Embryonic facial prominence (tissue), 1 donor: ENCODE measurements at regions not wholly inside any gene's neighbourhood (a gene's known extent, or its start where the extent isn't known, plus 50 kb on each side); places are given as distances from the start of the nearest gene placed in this dataset.
"Not testable (repeated sequence)": the region's sequence is repeated elsewhere in the genome, so short reads cannot be mapped to it uniquely, and the experiment has no call there.

Source experiments
- DNase-seq: peaks from one replicate; pipeline ENCODE4 v3.0.0-alpha.2; 2016; ENCODE audit errors: extremely low spot score

GRCh38 chr10:9828110-9828509 is 1189.6 kb upstream of the CELF2 start:
- no peak for DNase-seq

- no peak for DNase-seq
Observed at GRCh38 chr10:9833942-9834341, 1183.7 kb upstream of the CELF2 start.

GRCh38 chr10:9834434-9834833 is 1183.2 kb upstream of the CELF2 start:
- DNase-seq: no peak

GRCh38 chr10:9845075-9845474 is 1172.6 kb upstream of the CELF2 start:
- DNase-seq: no peak

- DNase-seq: no peak
Observed at GRCh38 chr10:9848278-9848677, 1169.4 kb upstream of the CELF2 start.

GRCh38 chr10:9848981-9849380 is 1168.7 kb upstream of the CELF2 start:
- DNase-seq: no peak

- no peak for DNase-seq
Observed at GRCh38 chr10:9850415-9850814, 1167.3 kb upstream of the CELF2 start.

GRCh38 chr10:9851808-9852207 is 1165.9 kb upstream of the CELF2 start:
- DNase-seq: no peak

- DNase-seq: no peak
Observed at GRCh38 chr10:9853405-9854355, 1164.0 kb upstream of the CELF2 start.

- DNase-seq: not testable (repeated sequence)
Observed at GRCh38 chr10:9855451-9855850, 1162.2 kb upstream of the CELF2 start.

GRCh38 chr10:9858816-9859215 is 1158.9 kb upstream of the CELF2 start:
- DNase-seq: no peak

GRCh38 chr10:9860045-9860444 is 1157.6 kb upstream of the CELF2 start:
- no peak for DNase-seq

GRCh38 chr10:9863559-9864121 is 1154.0 kb upstream of the CELF2 start:
- no peak for DNase-seq

GRCh38 chr10:9868499-9868898 is 1149.2 kb upstream of the CELF2 start:
- no peak for DNase-seq

GRCh38 chr10:9869205-9869604 is 1148.5 kb upstream of the CELF2 start:
- no peak for DNase-seq

GRCh38 chr10:9869606-9870176 is 1148.0 kb upstream of the CELF2 start:
- DNase-seq: no peak

GRCh38 chr10:9875353-9875752 is 1142.3 kb upstream of the CELF2 start:
- DNase-seq: no peak

GRCh38 chr10:9877978-9878377 is 1139.7 kb upstream of the CELF2 start:
- DNase-seq: no peak

- DNase-seq: no peak
Observed at GRCh38 chr10:9878383-9878782, 1139.3 kb upstream of the CELF2 start.

- no peak for DNase-seq
Observed at GRCh38 chr10:9885761-9886160, 1131.9 kb upstream of the CELF2 start.

- DNase-seq: no peak
Observed at GRCh38 chr10:9886772-9887171, 1130.9 kb upstream of the CELF2 start.

GRCh38 chr10:9895453-9895852 is 1122.2 kb upstream of the CELF2 start:
- DNase-seq: no peak

- no peak for DNase-seq
Observed at GRCh38 chr10:9895981-9896380, 1121.7 kb upstream of the CELF2 start.
